ENCODE measurements at regions not wholly inside any gene's neighbourhood (a gene's known extent, or its start where the extent isn't known, plus 50 kb on each side); places are given as distances from the start of the nearest gene placed in this dataset.

- TF ChIP-seq GATA1 (IDR thresholded peaks at IDR 0.05; ENCODE audit: low read depth, low read length) (no peak), POLR2A (IDR thresholded peaks at IDR 0.05; ENCODE audit: low read length) (no peak)
Observed at GRCh38 chr1:29758781-29759499, 522.6 kb downstream of the PTPRU start.

All from erythroblast (primary cell).